DMS 273 treated with DMSO at 0.1 percent for 48 hours (cell line): ENCODE measurements at regions not wholly inside any gene's neighbourhood (a gene's known extent, or its start where the extent isn't known, plus 50 kb on each side); places are given as distances from the start of the nearest gene placed in this dataset.

Experiments used
- DNase-seq: peaks from one replicate; lab custom pipeline; 2025; lab: John Stamatoyannopoulos, UW

GRCh38 chr14:95466506-95466905 is 49.9 kb downstream of the SYNE3 start:
- no peak for DNase-seq

- DNase-seq, result no peak
These were observed 50.5 kb downstream of the SYNE3 start for GRCh38 chr14:95465936-95466335.

- no peak for DNase-seq
These were observed 51.1 kb downstream of the SYNE3 start for GRCh38 chr14:95465358-95465757.

- no peak for DNase-seq
These were observed 51.9 kb downstream of the SYNE3 start for GRCh38 chr14:95464514-95464913.

- DNase-seq, result no peak
These were observed 52.3 kb downstream of the SYNE3 start for GRCh38 chr14:95464103-95464502.

GRCh38 chr14:95463171-95463901 is 53.1 kb downstream of the SYNE3 start:
- no peak for DNase-seq

- no peak for DNase-seq
These were observed 54.0 kb downstream of the SYNE3 start for GRCh38 chr14:95462491-95462890.

GRCh38 chr14:95460647-95461478 is 55.6 kb downstream of the SYNE3 start:
- peak; percentile 40 for DNase-seq

GRCh38 chr14:95458906-95459305 is 57.5 kb downstream of the SYNE3 start:
- DNase-seq, result no peak

GRCh38 chr14:95458459-95458858 is 58.0 kb downstream of the SYNE3 start:
- no peak for DNase-seq

GRCh38 chr14:95456281-95456680 is 60.2 kb downstream of the SYNE3 start:
- no peak for DNase-seq

GRCh38 chr14:95455246-95455645 is 61.2 kb downstream of the SYNE3 start:
- no peak for DNase-seq

GRCh38 chr14:95453713-95453980 is 62.8 kb downstream of the SYNE3 start:
- DNase-seq, result no peak

GRCh38 chr14:95452893-95453712 is 63.3 kb downstream of the SYNE3 start:
- DNase-seq, result no peak

GRCh38 chr14:95452176-95452892 is 64.1 kb downstream of the SYNE3 start:
- no peak for DNase-seq

- DNase-seq, result no peak
These were observed 67.3 kb downstream of the SYNE3 start for GRCh38 chr14:95449131-95449530.

- no peak for DNase-seq
These were observed 70.0 kb downstream of the SYNE3 start for GRCh38 chr14:95446470-95446869.

- DNase-seq, result no peak
These were observed 70.8 kb downstream of the SYNE3 start for GRCh38 chr14:95445676-95446075.

- no peak for DNase-seq
These were observed 71.3 kb downstream of the SYNE3 start for GRCh38 chr14:95445161-95445560.

GRCh38 chr14:95444132-95445129 is 72.0 kb downstream of the SYNE3 start:
- no peak for DNase-seq

- DNase-seq, result peak; percentile 50
These were observed 73.8 kb downstream of the SYNE3 start for GRCh38 chr14:95442633-95443021.
